ENCODE measurements at regions not wholly inside any gene's neighbourhood (a gene's known extent, or its start where the extent isn't known, plus 50 kb on each side); places are given as distances from the start of the nearest gene placed in this dataset.

- no peak for TF ChIP-seq POLR2AphosphoS5 (IDR thresholded peaks at IDR 0.05; ENCODE audit: low read length)
- no peak for TF ChIP-seq SMC3 (IDR thresholded peaks at IDR 0.05; ENCODE audit: borderline replicate concordance, low read length)
- no peak for TF ChIP-seq USF1 (IDR thresholded peaks at IDR 0.05; ENCODE audit: borderline replicate concordance, extremely low read length, insufficient read depth, low read depth, low read length)
- no peak for TF ChIP-seq POLR2A (IDR thresholded peaks at IDR 0.05; ENCODE audit: low read depth, low read length)
- TF ChIP-seq, protein P1, sequence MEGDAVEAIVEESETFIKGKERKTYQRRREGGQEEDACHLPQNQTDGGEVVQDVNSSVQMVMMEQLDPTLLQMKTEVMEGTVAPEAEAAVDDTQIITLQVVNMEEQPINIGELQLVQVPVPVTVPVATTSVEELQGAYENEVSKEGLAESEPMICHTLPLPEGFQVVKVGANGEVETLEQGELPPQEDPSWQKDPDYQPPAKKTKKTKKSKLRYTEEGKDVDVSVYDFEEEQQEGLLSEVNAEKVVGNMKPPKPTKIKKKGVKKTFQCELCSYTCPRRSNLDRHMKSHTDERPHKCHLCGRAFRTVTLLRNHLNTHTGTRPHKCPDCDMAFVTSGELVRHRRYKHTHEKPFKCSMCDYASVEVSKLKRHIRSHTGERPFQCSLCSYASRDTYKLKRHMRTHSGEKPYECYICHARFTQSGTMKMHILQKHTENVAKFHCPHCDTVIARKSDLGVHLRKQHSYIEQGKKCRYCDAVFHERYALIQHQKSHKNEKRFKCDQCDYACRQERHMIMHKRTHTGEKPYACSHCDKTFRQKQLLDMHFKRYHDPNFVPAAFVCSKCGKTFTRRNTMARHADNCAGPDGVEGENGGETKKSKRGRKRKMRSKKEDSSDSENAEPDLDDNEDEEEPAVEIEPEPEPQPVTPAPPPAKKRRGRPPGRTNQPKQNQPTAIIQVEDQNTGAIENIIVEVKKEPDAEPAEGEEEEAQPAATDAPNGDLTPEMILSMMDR (IDR thresholded peaks at IDR 0.05 in 2 of 3, conservative IDR thresholded peaks at IDR 0.05 in 1 of 3; ENCODE audit: control insufficient read depth in 2 of 3, extremely low read depth in 1 of 3, insufficient read depth in 1 of 3, low read depth in 3 of 3, low read length in 3 of 3): no peak
- TF ChIP-seq MAX (IDR thresholded peaks at IDR 0.05; ENCODE audit: low read depth, low read length): no peak
- TF ChIP-seq, protein P2, sequence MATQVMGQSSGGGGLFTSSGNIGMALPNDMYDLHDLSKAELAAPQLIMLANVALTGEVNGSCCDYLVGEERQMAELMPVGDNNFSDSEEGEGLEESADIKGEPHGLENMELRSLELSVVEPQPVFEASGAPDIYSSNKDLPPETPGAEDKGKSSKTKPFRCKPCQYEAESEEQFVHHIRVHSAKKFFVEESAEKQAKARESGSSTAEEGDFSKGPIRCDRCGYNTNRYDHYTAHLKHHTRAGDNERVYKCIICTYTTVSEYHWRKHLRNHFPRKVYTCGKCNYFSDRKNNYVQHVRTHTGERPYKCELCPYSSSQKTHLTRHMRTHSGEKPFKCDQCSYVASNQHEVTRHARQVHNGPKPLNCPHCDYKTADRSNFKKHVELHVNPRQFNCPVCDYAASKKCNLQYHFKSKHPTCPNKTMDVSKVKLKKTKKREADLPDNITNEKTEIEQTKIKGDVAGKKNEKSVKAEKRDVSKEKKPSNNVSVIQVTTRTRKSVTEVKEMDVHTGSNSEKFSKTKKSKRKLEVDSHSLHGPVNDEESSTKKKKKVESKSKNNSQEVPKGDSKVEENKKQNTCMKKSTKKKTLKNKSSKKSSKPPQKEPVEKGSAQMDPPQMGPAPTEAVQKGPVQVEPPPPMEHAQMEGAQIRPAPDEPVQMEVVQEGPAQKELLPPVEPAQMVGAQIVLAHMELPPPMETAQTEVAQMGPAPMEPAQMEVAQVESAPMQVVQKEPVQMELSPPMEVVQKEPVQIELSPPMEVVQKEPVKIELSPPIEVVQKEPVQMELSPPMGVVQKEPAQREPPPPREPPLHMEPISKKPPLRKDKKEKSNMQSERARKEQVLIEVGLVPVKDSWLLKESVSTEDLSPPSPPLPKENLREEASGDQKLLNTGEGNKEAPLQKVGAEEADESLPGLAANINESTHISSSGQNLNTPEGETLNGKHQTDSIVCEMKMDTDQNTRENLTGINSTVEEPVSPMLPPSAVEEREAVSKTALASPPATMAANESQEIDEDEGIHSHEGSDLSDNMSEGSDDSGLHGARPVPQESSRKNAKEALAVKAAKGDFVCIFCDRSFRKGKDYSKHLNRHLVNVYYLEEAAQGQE (IDR thresholded peaks at IDR 0.05; ENCODE audit: low read depth, low read length): no peak
- TF ChIP-seq CREB1 (IDR thresholded peaks at IDR 0.05; ENCODE audit: low read depth): no peak
- TF ChIP-seq USF2 (IDR thresholded peaks at IDR 0.05; ENCODE audit: borderline replicate concordance, low read depth, low read length): no peak
- no peak for TF ChIP-seq MTA3 (IDR thresholded peaks at IDR 0.05; ENCODE audit: borderline replicate concordance, low read length)
- TF ChIP-seq EP300 (IDR thresholded peaks at IDR 0.05; ENCODE audit: borderline replicate concordance in 1 of 2, control insufficient read depth in 1 of 2, low read depth in 2 of 2, low read length in 2 of 2): no peak
- TF ChIP-seq BHLHE40 (IDR thresholded peaks at IDR 0.05; ENCODE audit: borderline replicate concordance in 1 of 2, low read depth in 2 of 2, low read length in 1 of 2): no peak
- no peak for TF ChIP-seq ZBED1 (IDR thresholded peaks at IDR 0.05; ENCODE audit: borderline replicate concordance)
- no peak for TF ChIP-seq RFX5 (IDR thresholded peaks at IDR 0.05; ENCODE audit: low read depth, low read length)
These were observed 338.9 kb downstream of the GADD45G start for GRCh38 chr9:89943728-89944127.
